Stimulated activated CD4-positive, alpha-beta T cell treated with anti-CD3 and anti-CD28 coated beads, Interleukin-2, amount 100 ng/mL, for 48 hours (primary cell): ENCODE measurements at regions not wholly inside any gene's neighbourhood (a gene's known extent, or its start where the extent isn't known, plus 50 kb on each side); places are given as distances from the start of the nearest gene placed in this dataset.

Experiments used
- DNase-seq, 2 donors: peaks; one replicate each; pipeline ENCODE4 v3.0.0-alpha.2; 2020

DNA sequence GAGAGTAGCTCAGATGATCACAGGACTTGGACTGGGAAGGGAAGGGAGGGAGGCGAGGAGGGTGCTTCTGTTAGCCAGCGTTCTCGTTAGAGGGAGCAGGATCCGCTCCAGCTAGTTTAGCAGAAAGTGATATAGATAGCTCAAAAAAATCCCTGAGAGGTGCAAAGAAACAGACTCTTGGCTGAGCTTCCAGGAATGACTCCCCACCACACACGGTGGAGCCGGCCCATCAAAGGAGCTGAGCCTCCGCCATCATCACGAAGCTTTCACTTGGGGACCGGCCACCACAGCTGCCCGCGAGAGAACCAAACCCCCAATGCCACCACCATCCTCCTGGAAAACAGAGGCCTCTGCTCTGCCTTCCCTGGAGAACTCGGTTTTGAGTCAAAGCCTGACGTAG lies 124.6 kb upstream of the BCL2L14 start:
- DNase-seq = no peak

DNA sequence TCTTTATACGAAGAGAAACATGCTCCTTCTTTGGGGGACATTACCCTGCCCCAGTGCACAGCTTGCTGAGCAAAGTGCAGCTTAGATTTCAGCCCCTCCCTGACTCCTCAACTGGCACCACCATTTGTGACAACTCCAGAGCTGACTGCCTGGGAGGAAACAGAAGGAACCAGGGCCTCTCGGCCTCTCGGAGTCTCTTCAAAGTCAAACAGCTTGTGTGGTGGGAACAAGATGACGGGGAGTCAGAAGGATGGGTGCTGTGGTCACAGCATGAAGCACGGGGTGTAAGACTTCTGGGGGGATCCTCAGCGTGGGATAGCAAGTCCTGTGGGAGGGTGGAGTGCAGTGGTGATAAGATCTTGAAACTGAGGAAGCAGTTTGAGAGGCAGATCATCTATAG lies 123.5 kb upstream of the BCL2L14 start:
- DNase-seq = no peak

DNA sequence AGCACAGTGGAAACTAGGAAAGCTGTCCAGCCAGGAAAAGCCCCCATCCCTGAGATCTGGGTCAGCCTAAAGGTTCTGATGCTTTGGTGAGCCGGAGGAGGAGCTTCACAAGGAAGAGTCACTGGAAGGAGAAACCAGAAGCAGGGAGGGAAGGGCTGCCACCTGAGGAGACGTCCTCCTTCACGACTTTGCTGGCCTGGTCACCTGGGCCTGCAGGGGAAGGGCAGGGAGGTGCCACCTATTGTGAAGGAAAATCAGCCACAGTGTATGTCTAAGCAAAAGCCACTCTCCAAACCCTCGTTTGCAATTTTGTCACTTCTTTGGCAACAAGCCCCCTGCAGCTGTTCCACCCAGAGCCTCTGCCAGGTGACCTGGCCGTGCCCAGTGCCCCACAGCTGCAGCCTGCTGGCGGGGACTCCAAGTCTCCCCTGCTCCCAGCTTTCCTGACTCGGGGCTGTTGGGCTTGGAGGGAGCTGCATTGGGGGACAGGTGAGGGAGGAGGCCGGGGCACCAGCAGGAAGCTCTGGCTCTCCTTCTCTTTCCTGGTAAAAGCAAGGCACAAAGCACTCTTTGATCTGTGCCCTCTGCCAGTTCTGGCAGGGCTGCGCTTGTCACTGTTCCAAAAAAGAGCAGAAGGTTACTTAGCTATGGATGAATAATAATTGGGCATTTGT lies 120.9 kb upstream of the BCL2L14 start:
- no peak for DNase-seq

DNA sequence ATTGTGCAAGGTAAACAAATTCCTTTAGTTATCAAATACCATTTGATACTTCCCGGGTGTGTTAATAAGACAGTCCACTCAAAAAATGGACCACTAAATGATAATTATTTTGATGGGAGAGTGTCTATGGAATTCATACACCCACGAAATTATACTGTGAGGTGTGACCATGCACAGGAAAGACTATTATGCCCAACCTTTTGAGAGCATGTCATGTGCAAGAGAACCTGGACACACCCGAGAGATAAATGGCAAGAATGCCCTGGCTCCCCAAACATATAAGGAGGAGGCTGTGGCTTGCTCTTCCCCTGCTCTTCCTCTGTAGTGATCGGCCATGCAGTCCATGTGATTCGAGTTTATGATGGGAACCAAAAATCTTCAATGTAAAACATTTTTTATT lies 119.5 kb upstream of the BCL2L14 start:
- no peak for DNase-seq

DNA sequence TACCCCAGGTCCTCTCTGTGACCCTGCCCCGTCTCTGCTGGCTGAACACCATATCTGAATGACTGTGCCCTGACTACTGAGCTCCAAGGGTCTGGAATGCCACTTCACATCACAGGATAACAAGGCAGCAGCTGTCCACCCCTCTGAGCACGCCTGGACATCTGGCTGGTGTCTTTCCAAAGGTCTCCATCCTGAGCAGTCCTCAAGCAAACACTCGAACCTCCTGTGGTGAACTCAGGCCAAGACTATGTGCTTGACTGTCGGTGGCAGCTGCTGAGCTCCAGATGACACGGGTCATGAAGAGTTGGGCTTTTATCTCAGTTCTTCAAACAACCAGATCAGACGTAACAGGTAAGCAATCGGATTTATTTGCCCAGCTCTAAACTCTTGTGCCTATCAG lies 117.2 kb upstream of the BCL2L14 start:
- DNase-seq = no peak

GRCh38 chr12:11954181-11954580 lies 116.6 kb upstream of the BCL2L14 start:
- no peak for DNase-seq

GRCh38 chr12:11958221-11959091 lies 112.3 kb upstream of the BCL2L14 start:
- DNase-seq = peak; percentile 40 to 45

- DNase-seq = no peak
Measured at GRCh38 chr12:11959117-11959823, 111.5 kb upstream of the BCL2L14 start.

GRCh38 chr12:11960646-11961045 lies 110.1 kb upstream of the BCL2L14 start:
- DNase-seq = no peak

DNA sequence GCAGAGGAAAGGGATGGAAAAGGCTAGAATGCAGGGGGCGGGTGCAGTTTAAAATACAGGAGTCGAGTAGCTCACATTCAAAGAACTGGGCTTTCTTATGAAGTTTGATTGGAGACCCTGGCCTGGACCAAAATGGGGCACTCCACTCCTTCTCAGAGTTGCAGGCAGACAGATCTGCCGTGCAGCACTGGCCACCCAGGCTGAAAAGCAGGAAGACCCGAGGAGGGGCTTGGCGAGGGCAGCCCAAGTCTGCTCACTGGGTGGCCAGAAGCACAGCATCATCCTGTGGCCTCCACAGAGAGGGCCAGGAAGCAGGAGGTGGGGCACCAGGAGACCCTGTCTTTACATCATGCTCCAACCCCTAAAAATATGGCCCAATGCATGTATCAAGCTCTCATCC lies 109.1 kb upstream of the BCL2L14 start:
- DNase-seq = no peak

GRCh38 chr12:11962860-11963259 lies 107.9 kb upstream of the BCL2L14 start:
- no peak for DNase-seq

DNA sequence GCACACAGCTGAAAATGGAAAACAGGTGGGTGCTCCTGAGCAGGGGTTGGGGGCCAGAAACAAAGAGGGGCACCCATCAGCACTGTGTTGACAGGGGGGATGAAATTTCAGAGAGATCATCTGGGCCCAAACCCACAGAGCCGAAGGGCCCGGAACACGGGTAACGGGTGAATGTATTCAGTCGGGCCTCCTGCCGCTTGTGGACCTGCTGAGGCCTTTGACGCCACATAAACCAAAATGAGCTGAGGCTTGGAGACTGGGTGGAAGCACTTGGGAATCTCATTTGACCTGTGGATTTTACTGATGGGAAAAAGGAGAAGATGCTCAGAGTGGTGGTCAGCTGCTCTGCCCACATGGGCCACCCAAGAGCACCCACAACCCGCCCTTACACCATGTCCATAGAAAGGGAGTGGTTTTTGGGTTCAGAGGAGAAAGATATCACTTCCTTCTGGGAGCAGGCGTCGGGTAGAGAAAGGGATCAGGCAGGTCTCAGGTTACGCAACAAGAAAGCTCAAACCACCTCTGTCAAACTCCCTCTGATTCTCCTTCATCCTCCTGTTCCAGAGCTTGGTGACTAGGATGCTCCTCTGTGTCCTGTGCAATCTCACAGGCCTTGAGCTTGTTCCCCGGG lies 106.8 kb upstream of the BCL2L14 start:
- no peak for DNase-seq

DNA sequence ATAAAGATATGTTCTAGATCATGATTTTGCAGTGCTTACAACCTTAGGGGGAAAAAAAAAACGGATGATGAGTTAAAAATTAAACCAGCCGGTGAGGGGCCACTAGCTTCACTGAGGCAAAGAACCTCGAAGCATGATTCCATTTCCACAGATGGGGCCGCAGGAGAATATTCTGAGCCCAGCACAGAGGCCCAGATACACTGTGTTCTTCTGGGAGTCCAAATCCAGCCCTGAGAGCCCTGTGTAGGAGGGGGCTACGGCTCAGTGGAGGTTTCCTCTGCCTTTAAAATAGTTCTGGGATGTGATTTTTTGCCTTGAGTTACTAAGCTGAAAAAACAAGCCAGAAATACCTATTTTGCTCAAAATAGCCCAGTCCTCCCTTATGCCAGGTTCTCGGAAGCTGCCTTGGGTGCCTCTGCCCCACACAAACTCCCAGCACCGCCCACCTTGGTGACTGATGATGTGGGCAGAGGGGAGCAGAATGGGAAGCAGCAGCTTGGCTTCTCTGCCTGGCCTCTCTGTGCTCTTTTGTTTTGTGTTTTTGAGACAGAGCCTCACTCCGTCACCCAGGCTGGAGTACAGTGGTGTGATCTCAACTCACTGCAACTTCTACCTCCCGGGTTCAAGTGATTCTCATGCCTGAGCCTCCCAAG lies 105.4 kb upstream of the BCL2L14 start:
- no peak for DNase-seq

GRCh38 chr12:11967376-11968047 lies 103.2 kb upstream of the BCL2L14 start:
- no peak for DNase-seq

GRCh38 chr12:11968048-11968383 lies 102.7 kb upstream of the BCL2L14 start:
- no peak for DNase-seq

DNA sequence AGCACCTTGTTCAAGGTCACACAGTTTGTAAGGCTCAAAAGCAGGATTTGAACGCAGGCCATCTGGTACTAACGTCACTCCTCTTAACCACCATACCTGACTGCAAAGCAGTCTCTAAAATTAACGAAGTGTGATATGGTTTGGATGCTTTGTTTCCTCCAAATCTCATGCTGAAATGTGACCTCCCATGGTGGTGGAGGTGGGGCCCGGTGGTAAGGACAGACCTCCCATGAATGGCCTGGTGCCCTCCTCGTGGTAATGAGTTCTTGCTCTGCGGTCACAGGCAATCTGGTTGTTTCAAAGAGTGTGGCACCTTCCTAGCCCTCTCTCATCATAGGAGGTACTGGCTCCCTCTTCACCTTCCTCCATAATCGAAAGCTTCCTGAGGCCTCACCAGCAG lies 102.2 kb upstream of the BCL2L14 start:
- DNase-seq = no peak

GRCh38 chr12:11969437-11970154 lies 101.1 kb upstream of the BCL2L14 start:
- DNase-seq = no peak

GRCh38 chr12:11970155-11970520 lies 100.6 kb upstream of the BCL2L14 start:
- DNase-seq = no peak

DNA sequence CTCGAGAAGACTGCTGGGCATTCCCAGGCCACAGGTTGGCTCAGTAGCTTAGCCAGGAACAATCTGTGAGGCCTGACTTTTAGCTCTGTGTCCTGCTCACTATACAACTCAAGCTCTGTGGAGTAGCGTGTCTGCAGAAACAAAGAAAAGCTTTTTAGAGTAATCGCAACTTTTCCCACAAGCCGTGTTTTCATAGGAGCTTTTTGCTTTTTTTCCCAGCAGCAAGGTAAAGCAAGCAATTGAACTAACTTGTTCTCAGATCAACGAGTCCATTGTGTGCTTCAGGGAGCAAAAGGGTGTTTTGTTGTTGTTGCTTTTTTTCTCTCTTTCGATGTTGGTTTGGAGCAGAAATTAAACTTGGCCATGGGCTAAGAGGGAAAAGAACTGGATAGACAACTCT lies 97.3 kb upstream of the BCL2L14 start:
- no peak for DNase-seq

- no peak for DNase-seq
Measured at GRCh38 chr12:11976005-11976404, 94.7 kb upstream of the BCL2L14 start.

DNA sequence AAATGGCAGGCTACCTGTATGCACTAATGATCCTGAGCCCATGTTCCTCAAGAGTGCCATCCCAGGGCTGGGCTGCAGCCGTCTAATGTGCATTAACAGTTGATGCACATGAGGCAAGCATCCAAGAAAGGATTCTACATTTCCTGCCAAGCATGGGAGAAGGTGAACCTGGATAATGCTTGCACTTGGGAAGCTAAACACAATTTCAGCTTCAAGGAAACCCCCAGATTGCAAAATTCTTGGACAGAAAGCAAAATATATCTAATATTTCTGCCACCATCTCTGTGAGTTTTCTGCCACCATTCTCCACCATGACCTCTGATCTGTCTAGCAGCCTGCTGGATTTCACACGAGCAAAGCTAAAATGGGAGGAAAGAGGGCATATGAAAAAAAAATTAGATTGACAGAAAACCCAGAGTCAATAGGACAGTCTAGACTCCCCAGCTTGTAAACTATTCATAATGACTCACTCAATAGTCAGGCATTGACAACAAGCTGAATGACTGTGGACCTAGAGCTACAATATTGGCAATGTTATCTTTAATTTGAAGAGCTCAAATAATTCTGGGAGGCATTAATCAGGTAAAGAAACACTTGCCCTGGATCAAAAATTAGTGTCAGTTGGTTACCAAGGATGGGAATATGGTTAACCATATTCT lies 91.9 kb upstream of the BCL2L14 start:
- DNase-seq = no peak
